ENCODE measurements at regions not wholly inside any gene's neighbourhood (a gene's known extent, or its start where the extent isn't known, plus 50 kb on each side); places are given as distances from the start of the nearest gene placed in this dataset.

DNA sequence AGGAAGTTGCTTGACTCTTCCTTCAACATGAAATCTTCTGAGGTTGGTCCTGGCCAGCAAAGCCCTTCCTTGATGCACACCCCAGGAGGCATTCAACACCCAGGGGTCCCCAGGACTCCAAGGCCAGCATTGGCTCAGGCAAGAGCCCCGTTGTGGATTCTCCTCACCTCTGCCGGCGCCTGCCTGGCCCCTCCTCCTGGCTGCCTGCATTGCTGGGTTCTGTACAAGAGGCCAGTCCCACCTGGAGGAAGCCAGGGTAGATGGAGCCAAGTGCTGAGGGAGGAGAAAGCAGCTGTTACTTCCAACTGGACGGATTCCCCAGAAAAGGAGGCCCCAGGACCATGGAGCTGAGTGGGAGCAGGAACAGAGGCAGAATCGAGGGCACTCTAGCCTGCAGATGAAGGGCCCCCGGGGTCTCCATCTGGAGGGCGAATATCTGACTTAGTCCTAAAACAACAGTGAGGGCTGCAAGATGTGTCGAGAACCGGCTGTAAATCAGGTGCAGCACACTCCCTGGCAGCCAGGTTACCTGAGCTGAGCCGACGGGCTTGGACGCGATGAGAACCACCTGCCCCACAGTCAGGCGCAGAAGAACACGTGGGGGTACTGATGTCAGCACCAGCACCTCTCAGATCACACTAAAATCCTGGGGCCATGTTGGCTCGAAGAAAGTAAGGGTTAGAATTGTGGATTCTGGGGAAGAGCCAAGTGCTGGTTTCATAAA, 399.6 kb upstream of the SALL3 start:
- TF ChIP-seq POLR2A (IDR thresholded peaks at IDR 0.05; ENCODE audit: low read depth, low read length) (no peak), POLR2AphosphoS5 (IDR thresholded peaks at IDR 0.05; ENCODE audit: low read depth, low read length) (no peak)

Data from GM12892 (cell line).